ENCODE measurements at regions not wholly inside any gene's neighbourhood (a gene's known extent, or its start where the extent isn't known, plus 50 kb on each side); places are given as distances from the start of the nearest gene placed in this dataset.
"Not testable (repeated sequence)": the region's sequence is repeated elsewhere in the genome, so short reads cannot be mapped to it uniquely, and the experiment has no call there.

GRCh38 chr3:94323596-94323995 is 260.7 kb downstream of the NSUN3 start:
- no peaks in the 10 kb centered on the region for H3K36me3 Mint-ChIP-seq (ENCODE audit: low read depth)
- H3K27ac Mint-ChIP-seq = no peak overlapping the region
- H3K4me1 Mint-ChIP-seq (ENCODE audit: low read depth) = no peaks in the 10 kb centered on the region
- no peak for DNase-seq (ENCODE audit: low spot score)
- no peaks in the 10 kb centered on the region for H3K27me3 Mint-ChIP-seq (ENCODE audit: low read depth)
- no peak overlapping the region for H3K4me3 Mint-ChIP-seq
- peaks cover 6% of the 10 kb centered on the region for H3K9me3 Mint-ChIP-seq

- no peaks in the 10 kb centered on the region for H3K27me3 Mint-ChIP-seq (ENCODE audit: low read depth)
- H3K4me1 Mint-ChIP-seq (ENCODE audit: low read depth) = no peaks in the 10 kb centered on the region
- H3K4me3 Mint-ChIP-seq = no peak overlapping the region
- DNase-seq (ENCODE audit: low spot score) = no peak
- H3K9me3 Mint-ChIP-seq = no peaks in the 10 kb centered on the region
- no peak overlapping the region for H3K27ac Mint-ChIP-seq
- H3K36me3 Mint-ChIP-seq (ENCODE audit: low read depth) = no peaks in the 10 kb centered on the region
These were observed 269.0 kb downstream of the NSUN3 start for GRCh38 chr3:94331831-94332230.

- H3K36me3 Mint-ChIP-seq (ENCODE audit: low read depth) = no peaks in the 10 kb centered on the region
- no peaks in the 10 kb centered on the region for H3K4me1 Mint-ChIP-seq (ENCODE audit: low read depth)
- no peak for DNase-seq (ENCODE audit: low spot score)
- no peak overlapping the region for H3K4me3 Mint-ChIP-seq
- no peaks in the 10 kb centered on the region for H3K9me3 Mint-ChIP-seq
- no peaks in the 10 kb centered on the region for H3K27me3 Mint-ChIP-seq (ENCODE audit: low read depth)
- no peak overlapping the region for H3K27ac Mint-ChIP-seq
These were observed 273.3 kb downstream of the NSUN3 start for GRCh38 chr3:94336046-94336753.

- H3K4me3 Mint-ChIP-seq = no peak overlapping the region
- H3K36me3 Mint-ChIP-seq (ENCODE audit: low read depth) = no peaks in the 10 kb centered on the region
- H3K27ac Mint-ChIP-seq = no peak overlapping the region
- peaks cover 10% of the 10 kb centered on the region for H3K9me3 Mint-ChIP-seq
- H3K4me1 Mint-ChIP-seq (ENCODE audit: low read depth) = no peaks in the 10 kb centered on the region
- no peaks in the 10 kb centered on the region for H3K27me3 Mint-ChIP-seq (ENCODE audit: low read depth)
- no peak for DNase-seq (ENCODE audit: low spot score)
These were observed 282.2 kb downstream of the NSUN3 start for GRCh38 chr3:94345101-94345500.

GRCh38 chr3:94349310-94349878 is 286.5 kb downstream of the NSUN3 start:
- Mint-ChIP-seq H3K27ac (no peak overlapping the region), H3K9me3 (peaks cover 10% of the 10 kb centered on the region), H3K4me1 (ENCODE audit: low read depth) (no peaks in the 10 kb centered on the region), H3K4me3 (no peak overlapping the region), H3K36me3 (ENCODE audit: low read depth) (no peaks in the 10 kb centered on the region), H3K27me3 (ENCODE audit: low read depth) (no peaks in the 10 kb centered on the region)
- DNase-seq (ENCODE audit: low spot score) = no peak

- H3K4me3 Mint-ChIP-seq = no peak overlapping the region
- no peaks in the 10 kb centered on the region for H3K4me1 Mint-ChIP-seq (ENCODE audit: low read depth)
These were observed 293.7 kb downstream of the NSUN3 start for GRCh38 chr3:94356581-94356980.

GRCh38 chr3:94359996-94360395 is 297.1 kb downstream of the NSUN3 start:
- Mint-ChIP-seq H3K27me3 (ENCODE audit: low read depth) (no peaks in the 10 kb centered on the region), H3K4me3 (no peak overlapping the region), H3K4me1 (ENCODE audit: low read depth) (no peaks in the 10 kb centered on the region), H3K9me3 (no peaks in the 10 kb centered on the region), H3K36me3 (ENCODE audit: low read depth) (no peaks in the 10 kb centered on the region), H3K27ac (no peak overlapping the region)
- no peak for DNase-seq (ENCODE audit: low spot score)

More at GRCh38 chr3:94356581-94356980, 293.7 kb downstream of the NSUN3 start:
- Mint-ChIP-seq H3K9me3 (no peaks in the 10 kb centered on the region), H3K27me3 (ENCODE audit: low read depth) (no peaks in the 10 kb centered on the region), H3K27ac (no peak overlapping the region), H3K36me3 (ENCODE audit: low read depth) (no peaks in the 10 kb centered on the region)
- DNase-seq (ENCODE audit: low spot score) = no peak

GRCh38 chr3:94360987-94361386 is 298.1 kb downstream of the NSUN3 start:
- H3K27ac Mint-ChIP-seq = no peak overlapping the region
- no peaks in the 10 kb centered on the region for H3K9me3 Mint-ChIP-seq
- no peak overlapping the region for H3K4me3 Mint-ChIP-seq
- no peaks in the 10 kb centered on the region for H3K27me3 Mint-ChIP-seq (ENCODE audit: low read depth)
- no peak for DNase-seq (ENCODE audit: low spot score)
- no peaks in the 10 kb centered on the region for H3K4me1 Mint-ChIP-seq (ENCODE audit: low read depth)
- H3K36me3 Mint-ChIP-seq (ENCODE audit: low read depth) = no peaks in the 10 kb centered on the region

GRCh38 chr3:94362393-94362792 is 299.5 kb downstream of the NSUN3 start:
- Mint-ChIP-seq H3K4me1 (ENCODE audit: low read depth) (no peaks in the 10 kb centered on the region), H3K4me3 (no peak overlapping the region), H3K27ac (no peak overlapping the region), H3K36me3 (ENCODE audit: low read depth) (no peaks in the 10 kb centered on the region), H3K9me3 (peaks cover 5% of the 10 kb centered on the region), H3K27me3 (ENCODE audit: low read depth) (no peaks in the 10 kb centered on the region)
- DNase-seq (ENCODE audit: low spot score) = no peak

- no peaks in the 10 kb centered on the region for H3K4me1 Mint-ChIP-seq (ENCODE audit: low read depth)
- DNase-seq (ENCODE audit: low spot score) = no peak
- no peaks in the 10 kb centered on the region for H3K36me3 Mint-ChIP-seq (ENCODE audit: low read depth)
- H3K4me3 Mint-ChIP-seq = no peak overlapping the region
- no peak overlapping the region for H3K27ac Mint-ChIP-seq
- H3K27me3 Mint-ChIP-seq (ENCODE audit: low read depth) = no peaks in the 10 kb centered on the region
- H3K9me3 Mint-ChIP-seq = peaks cover 12% of the 10 kb centered on the region
These were observed 302.1 kb downstream of the NSUN3 start for GRCh38 chr3:94365006-94365405.

- Mint-ChIP-seq H3K27me3 (ENCODE audit: low read depth) (no peaks in the 10 kb centered on the region), H3K4me3 (no peak overlapping the region), H3K4me1 (ENCODE audit: low read depth) (no peaks in the 10 kb centered on the region), H3K9me3 (peaks cover 19% of the 10 kb centered on the region), H3K27ac (no peak overlapping the region), H3K36me3 (ENCODE audit: low read depth) (no peaks in the 10 kb centered on the region)
- no peak for DNase-seq (ENCODE audit: low spot score)
These were observed 309.2 kb downstream of the NSUN3 start for GRCh38 chr3:94372026-94372425.

- no peaks in the 10 kb centered on the region for H3K27me3 Mint-ChIP-seq (ENCODE audit: low read depth)
- no peaks in the 10 kb centered on the region for H3K4me1 Mint-ChIP-seq (ENCODE audit: low read depth)
- DNase-seq (ENCODE audit: low spot score) = no peak
- no peaks in the 10 kb centered on the region for H3K36me3 Mint-ChIP-seq (ENCODE audit: low read depth)
- no peak overlapping the region for H3K4me3 Mint-ChIP-seq
- H3K9me3 Mint-ChIP-seq = peaks cover 14% of the 10 kb centered on the region
- no peak overlapping the region for H3K27ac Mint-ChIP-seq
These were observed 310.6 kb downstream of the NSUN3 start for GRCh38 chr3:94373456-94373855.

GRCh38 chr3:94374439-94375161 is 311.7 kb downstream of the NSUN3 start:
- Mint-ChIP-seq H3K9me3 (peaks cover 9% of the 10 kb centered on the region), H3K27me3 (ENCODE audit: low read depth) (no peaks in the 10 kb centered on the region), H3K4me3 (no peak overlapping the region), H3K4me1 (ENCODE audit: low read depth) (no peaks in the 10 kb centered on the region), H3K27ac (no peak overlapping the region), H3K36me3 (ENCODE audit: low read depth) (no peaks in the 10 kb centered on the region)
- no peak for DNase-seq (ENCODE audit: low spot score)

GRCh38 chr3:94377123-94377696 is 314.3 kb downstream of the NSUN3 start:
- H3K4me1 Mint-ChIP-seq (ENCODE audit: low read depth); H3K4me3 Mint-ChIP-seq; H3K9me3 Mint-ChIP-seq; DNase-seq (ENCODE audit: low spot score); H3K36me3 Mint-ChIP-seq (ENCODE audit: low read depth); H3K27me3 Mint-ChIP-seq (ENCODE audit: low read depth); H3K27ac Mint-ChIP-seq: not testable (repeated sequence)

All from T-helper 2 cell treated with Interferon-gamma antibody and Interleukin-4, amounts not matched to agents 5 μg/mL and 100 μg/mL, for 36 hours (primary cell).